A549 (cell line): ENCODE measurements at regions not wholly inside any gene's neighbourhood (a gene's known extent, or its start where the extent isn't known, plus 50 kb on each side); places are given as distances from the start of the nearest gene placed in this dataset.

Experiments
- ATAC-seq, 2 experiments: fragments of 200-7000 bp in 1 of 2; fragments of >200 bp in 1 of 2; cut with Nextera tagmentation in 1 of 2; cut with Tn5 transposase in 1 of 2; 3 replicates each; pipeline versions ENCODE4 v1.8.0 to v1.9.1; 2018 to 2020; ENCODE audit warnings: mild to moderate bottlenecking in 1 of 2, moderate library complexity in 1 of 2
- CTCF ChIA-PET: fragments of 300-600 bp; sonication (Branson Sonifier 250); formaldehyde crosslinking; extraction: SDS; loops from one replicate; lab custom pipeline; 2021; ENCODE audit warnings: antibody characterized with exemption, inconsistent platforms; lab: Yijun Ruan, JAX
- POLR2A ChIA-PET: fragments of 350-600 bp; formaldehyde crosslinking; extraction: SDS; loops from one replicate; lab custom pipeline; 2021; ENCODE audit warnings: antibody characterized with exemption, inconsistent platforms; lab: Yijun Ruan, JAX
- DNase-seq, 2 experiments: peaks; one replicate each; pipeline versions ENCODE4 v3.0.0 to v3.0.0-alpha.2; 2011 to 2016; ENCODE audit warnings: low read depth in 1 of 2, low spot score in 1 of 2
- FAIRE-seq: peaks from 2 replicates; lab custom pipeline; 2011; peaks lifted over from hg19 to GRCh38; lab: Jason Lieb, UNC
- H3K27ac ChIP-seq, 2 experiments: fragments of >200 bp; sonication (Bioruptor Twin); formaldehyde crosslinking; 3 replicates each; pipeline ENCODE4 v1.5.1; 2016 to 2017
- H3K4me1 ChIP-seq: fragments of >200 bp; sonication (Bioruptor Twin); formaldehyde crosslinking; 3 replicates; pipeline ENCODE4 v1.6.1; 2016
- H3K4me2 ChIP-seq: fragments of >200 bp; sonication (Bioruptor Twin); formaldehyde crosslinking; 3 replicates; pipeline ENCODE4 v1.6.1; 2016
- H3K4me3 ChIP-seq: fragments of >200 bp; sonication (Bioruptor Twin); formaldehyde crosslinking; 3 replicates; pipeline ENCODE4 v1.5.1; 2016
- H3K9me3 ChIP-seq: fragments of >200 bp; sonication (Bioruptor Twin); formaldehyde crosslinking; 3 replicates; pipeline ENCODE4 v1.6.1; 2016
- BHLHE40 ChIP-seq: IDR thresholded peaks from 2 replicates; pipeline ENCODE4 v1.6.1; 2012; ENCODE audit warnings: low read depth, low read length, inconsistent platforms
- CBX2 ChIP-seq: fragments of 200-600 bp; sonication (generic); IDR thresholded peaks from 2 replicates; pipeline ENCODE4 v1.6.1; 2016; ENCODE audit warnings: low read depth, mild to moderate bottlenecking, borderline replicate concordance
- CBX8 ChIP-seq: fragments of 200-600 bp; sonication (generic); IDR thresholded peaks from 2 replicates; pipeline ENCODE4 v1.6.1; 2016
- EP300 ChIP-seq, 2 experiments: fragments of >200 bp; sonication (Bioruptor Twin); formaldehyde crosslinking; IDR thresholded peaks; 2 replicates in 1 of 2; 3 replicates in 1 of 2; pipeline ENCODE4 v1.6.1; 2016 to 2017
- ESRRA ChIP-seq: fragments of 150-350 bp; IDR thresholded peaks from 2 replicates; pipeline ENCODE4 v1.6.1; 2014; ENCODE audit warnings: mild to moderate bottlenecking, low read length, borderline replicate concordance
- HEYL ChIP-seq: fragments of 250-450 bp; sonication (Bioruptor Pico); IDR thresholded peaks from 2 replicates; pipeline ENCODE4 v1.8.0; 2021; ENCODE audit warnings: mild to moderate bottlenecking, moderate library complexity
- HOXA7 ChIP-seq: fragments of 250-450 bp; sonication (Bioruptor Pico); IDR thresholded peaks from 2 replicates; pipeline ENCODE4 v1.5.0; 2020; ENCODE audit warnings: mild to moderate bottlenecking, moderate library complexity
- JUN ChIP-seq, 2 experiments: fragments of >200 bp; sonication (Bioruptor Twin); formaldehyde crosslinking; IDR thresholded peaks; 2 replicates in 1 of 2; 3 replicates in 1 of 2; pipeline ENCODE4 v1.6.1; 2016 to 2017
- KDM1A ChIP-seq: fragments of 200-600 bp; sonication (generic); IDR thresholded peaks from 2 replicates; pipeline ENCODE4 v1.6.1; 2016; ENCODE audit warnings: low read depth, mild to moderate bottlenecking
- MAFK ChIP-seq: fragments of 450-650 bp; IDR thresholded peaks from 2 replicates; pipeline ENCODE4 v1.6.1; 2014; ENCODE audit not compliant: partially characterized antibody
- NPAS2 ChIP-seq: fragments of 250-450 bp; sonication (Bioruptor Pico); IDR thresholded peaks from 2 replicates; pipeline ENCODE4 v1.8.0; 2022; ENCODE audit warnings: mild to moderate bottlenecking, moderate library complexity, borderline replicate concordance
- POLR2AphosphoS2 ChIP-seq: conservative IDR thresholded peaks from 2 replicates; pipeline ENCODE4 v1.6.1; 2012; ENCODE audit warnings: low read length, improper control_type of control experiment, inconsistent platforms
- RCOR1 ChIP-seq: fragments of 150-350 bp; IDR thresholded peaks from 2 replicates; pipeline ENCODE4 v1.6.1; 2014; ENCODE audit warnings: antibody characterized with exemption, low read length, low read depth
- REST ChIP-seq: fragments of 200-600 bp; sonication (generic); IDR thresholded peaks from 2 replicates; pipeline ENCODE4 v1.6.1; 2016; ENCODE audit warnings: antibody characterized with exemption, mild to moderate bottlenecking, moderate library complexity
- RFX5 ChIP-seq: fragments of 450-650 bp; IDR thresholded peaks from 2 replicates; pipeline ENCODE4 v1.7.1; 2014; ENCODE audit warnings: antibody characterized with exemption, mild to moderate bottlenecking, moderate library complexity
- SMC3 ChIP-seq: fragments of >200 bp; sonication (Bioruptor Twin); formaldehyde crosslinking; IDR thresholded peaks from 3 replicates; pipeline ENCODE4 v1.6.1; 2018; ENCODE audit warnings: inconsistent platforms
- SREBF2 ChIP-seq: fragments of 450-650 bp; IDR thresholded peaks from 2 replicates; pipeline ENCODE4 v1.6.1; 2014; ENCODE audit warnings: mild to moderate bottlenecking, moderate library complexity
- TP53 ChIP-seq: fragments of 250-450 bp; sonication (Bioruptor Pico); IDR thresholded peaks from 2 replicates; pipeline ENCODE4 v1.5.0; 2021; ENCODE audit warnings: mild to moderate bottlenecking, moderate library complexity
- WGBS: methylation state at CpG from one replicate; pipeline ENCODE4 v1.1.6; 2017; ENCODE audit errors: missing lambda C conversion rate; 5-methylcytosine and 5-hydroxymethylcytosine counted together
- TF ChIP-seq, protein P1 (sequence below): fragments of 150-350 bp; IDR thresholded peaks from 2 replicates; pipeline ENCODE4 v1.6.1; 2014; ENCODE audit warnings: low read depth, mild to moderate bottlenecking, low read length
- TF ChIP-seq, protein P2 (sequence below): fragments of 450-650 bp; IDR thresholded peaks from 2 replicates; pipeline ENCODE4 v1.6.1; 2014; ENCODE audit warnings: antibody characterized with exemption

- no peak for TF ChIP-seq REST
- no peak for TF ChIP-seq CBX8
- TF ChIP-seq, protein P1, sequence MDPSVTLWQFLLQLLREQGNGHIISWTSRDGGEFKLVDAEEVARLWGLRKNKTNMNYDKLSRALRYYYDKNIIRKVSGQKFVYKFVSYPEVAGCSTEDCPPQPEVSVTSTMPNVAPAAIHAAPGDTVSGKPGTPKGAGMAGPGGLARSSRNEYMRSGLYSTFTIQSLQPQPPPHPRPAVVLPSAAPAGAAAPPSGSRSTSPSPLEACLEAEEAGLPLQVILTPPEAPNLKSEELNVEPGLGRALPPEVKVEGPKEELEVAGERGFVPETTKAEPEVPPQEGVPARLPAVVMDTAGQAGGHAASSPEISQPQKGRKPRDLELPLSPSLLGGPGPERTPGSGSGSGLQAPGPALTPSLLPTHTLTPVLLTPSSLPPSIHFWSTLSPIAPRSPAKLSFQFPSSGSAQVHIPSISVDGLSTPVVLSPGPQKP, result no peak
- TF ChIP-seq SMC3, result no peak
- TF ChIP-seq, all 56 proteins: peak for 0
These were observed 116.4 kb upstream of the RPL38 start (continued) for GRCh38 chr17:74087002-74087585.

GRCh38 chr17:74088285-74088933, 115.1 kb upstream of the RPL38 start:
- DNase-seq, result no peak
- 0 out of 6 replicates have a peak, but pooled peaks of 1 of the 2 experiments have one; percentile 7 for ATAC-seq
- peaks cover 38% of the 10 kb centered on the region for H3K9me3 ChIP-seq
- WGBS, result 4% methylated on average over 6 of the region's 6 CpGs
- no peaks in the 10 kb centered on the region for H3K4me1 ChIP-seq
- no peak overlapping the region for H3K27ac ChIP-seq
- ChIA-PET POLR2A (no interaction called here), CTCF (interaction anchor here (2.4 to 3.9 kb wide), 5 partner anchors 9 to 111 kb away, joined by 9 to 40 read pairs (median 13); no protein-coding TSS in a partner anchor)
- no peak overlapping the region for H3K4me2 ChIP-seq
- no peak for FAIRE-seq
- TF ChIP-seq TP53 (no peak), RFX5 (no peak), HEYL (CRISPR knock-in tag) (no peak), CBX8 (no peak), RCOR1 (no peak), CBX2 (no peak), KDM1A (no peak), EP300 (IDR thresholded peaks at IDR 0.05) (no peak), HOXA7 (CRISPR knock-in tag) (no peak), NPAS2 (CRISPR knock-in tag) (no peak), MAFK (no peak), ESRRA (no peak), JUN (IDR thresholded peaks at IDR 0.05) (no peak), BHLHE40 (no peak), POLR2AphosphoS2 (no peak)
- TF ChIP-seq, protein P2, sequence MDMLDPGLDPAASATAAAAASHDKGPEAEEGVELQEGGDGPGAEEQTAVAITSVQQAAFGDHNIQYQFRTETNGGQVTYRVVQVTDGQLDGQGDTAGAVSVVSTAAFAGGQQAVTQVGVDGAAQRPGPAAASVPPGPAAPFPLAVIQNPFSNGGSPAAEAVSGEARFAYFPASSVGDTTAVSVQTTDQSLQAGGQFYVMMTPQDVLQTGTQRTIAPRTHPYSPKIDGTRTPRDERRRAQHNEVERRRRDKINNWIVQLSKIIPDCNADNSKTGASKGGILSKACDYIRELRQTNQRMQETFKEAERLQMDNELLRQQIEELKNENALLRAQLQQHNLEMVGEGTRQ, result no peak
- H3K4me3 ChIP-seq, result no peak overlapping the region

DNA sequence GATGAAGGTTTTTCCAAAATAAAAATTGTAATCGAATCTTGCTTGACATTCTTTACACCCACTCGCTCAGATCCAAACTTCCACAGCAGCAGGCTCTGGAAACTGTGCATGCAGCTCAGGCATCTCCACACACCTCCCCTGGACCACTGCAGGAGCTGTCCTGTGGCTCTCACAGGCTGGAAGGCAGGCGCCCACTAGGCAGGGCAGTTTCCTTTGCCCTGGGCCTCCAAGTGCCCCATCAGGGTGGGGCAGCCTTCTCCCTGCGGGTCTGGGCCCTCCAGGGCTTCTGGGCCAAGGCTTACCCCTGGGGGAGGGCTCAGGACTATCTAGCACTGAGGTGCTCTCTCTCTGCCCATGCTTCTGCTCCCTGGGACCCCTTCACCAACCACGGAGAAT, 114.5 kb upstream of the RPL38 start:
- WGBS, result under 1% methylated on average over 4 of the region's 5 CpGs
- POLR2A ChIA-PET, result no interaction called here
- TF ChIP-seq TP53, result no peak
- no peak for TF ChIP-seq SREBF2
- TF ChIP-seq, protein P1, result no peak
- FAIRE-seq, result no peak
- no peak overlapping the region for H3K4me2 ChIP-seq
- CTCF ChIA-PET, result interaction anchor here (1.4 to 3.9 kb wide), 7 partner anchors 10 to 107 kb away, joined by 3 to 40 read pairs (median 9); no protein-coding TSS in a partner anchor
- H3K27ac ChIP-seq, result no peak overlapping the region
- peaks cover 38% of the 10 kb centered on the region for H3K9me3 ChIP-seq
- no peak for DNase-seq
- H3K4me1 ChIP-seq, result no peaks in the 10 kb centered on the region
- H3K4me3 ChIP-seq, result no peak overlapping the region
- ATAC-seq, result no peak; a peak in 1 of 6 replicates
